Endodermal cell (in vitro differentiated cells): ENCODE measurements at regions not wholly inside any gene's neighbourhood (a gene's known extent, or its start where the extent isn't known, plus 50 kb on each side); places are given as distances from the start of the nearest gene placed in this dataset.

ENCODE experiments used
- DNase-seq: peaks from one replicate; pipeline ENCODE4 v3.0.0-alpha.2; 2017
- H3K27ac ChIP-seq: 2 replicates; pipeline ENCODE4 v1.5.1; 2013; ENCODE audit warnings: mild to moderate bottlenecking, low read depth, low read length, moderate library complexity
- H3K27me3 ChIP-seq: 2 replicates; pipeline ENCODE4 v1.6.1; 2013; ENCODE audit warnings: mild to moderate bottlenecking, low read length, moderate library complexity; ENCODE audit not compliant: insufficient read depth, control insufficient read depth, poor library complexity, severe bottlenecking
- H3K36me3 ChIP-seq: 2 replicates; pipeline ENCODE4 v1.7.0; 2013; ENCODE audit warnings: mild to moderate bottlenecking, low read length, moderate library complexity; ENCODE audit not compliant: control insufficient read depth, insufficient read depth
- H3K4me1 ChIP-seq: one replicate; pipeline ENCODE4 v1.7.0; 2013; ENCODE audit warnings: low read length; ENCODE audit not compliant: control insufficient read depth, insufficient read depth
- H3K4me3 ChIP-seq: 2 replicates; pipeline ENCODE4 v1.5.1; 2013; ENCODE audit warnings: mild to moderate bottlenecking, low read length, moderate library complexity
- H3K9ac ChIP-seq: 2 replicates; pipeline ENCODE4 v1.6.1; 2013; ENCODE audit warnings: mild to moderate bottlenecking, low read length, moderate library complexity; ENCODE audit not compliant: poor library complexity, severe bottlenecking; ENCODE audit errors: extremely low read depth
- H3K9me3 ChIP-seq: 2 replicates; pipeline ENCODE4 v1.6.1; 2013; ENCODE audit warnings: mild to moderate bottlenecking, low read length, moderate library complexity; ENCODE audit not compliant: control insufficient read depth
- H3K27ac Mint-ChIP-seq: 2 replicates; pipeline ENCODE4 v1.8.0; 2020; ENCODE audit warnings: mixed read lengths
- H3K27me3 Mint-ChIP-seq: 2 replicates; pipeline ENCODE4 v1.8.0; 2021; ENCODE audit warnings: mild to moderate bottlenecking, mixed read lengths; ENCODE audit not compliant: insufficient read depth
- H3K36me3 Mint-ChIP-seq: 2 replicates; pipeline ENCODE4 v1.8.0; 2020; ENCODE audit warnings: low read depth, mixed read lengths
- H3K4me1 Mint-ChIP-seq: 2 replicates; pipeline ENCODE4 v1.8.0; 2020; ENCODE audit warnings: mixed read lengths
- H3K4me3 Mint-ChIP-seq: 2 replicates; pipeline ENCODE4 v1.8.0; 2020; ENCODE audit warnings: mild to moderate bottlenecking, moderate library complexity, mixed read lengths
- H3K9me3 Mint-ChIP-seq: 2 replicates; pipeline ENCODE4 v1.8.0; 2020; ENCODE audit warnings: mild to moderate bottlenecking, mixed read lengths
- CTCF ChIP-seq: fragments of 200-600 bp; sonication (generic); conservative IDR thresholded peaks from 2 replicates; pipeline ENCODE4 v1.5.0; 2021; ENCODE audit warnings: antibody characterized with exemption, mild to moderate bottlenecking
- WGBS, 2 experiments: methylation state at CpG; one replicate each; pipeline versions ENCODE4 v1.1.5 to v1.1.7; 2013; ENCODE audit warnings: missing lambda C conversion rate in 2 of 2, mixed read lengths in 1 of 2; ENCODE audit not compliant: insufficient coverage in 1 of 2, insufficient read length in 1 of 2; 5-methylcytosine and 5-hydroxymethylcytosine counted together

- H3K4me1 ChIP-seq, result peaks cover 8% of the 10 kb centered on the region
- no peaks in the 10 kb centered on the region for H3K9me3 Mint-ChIP-seq
- no peak overlapping the region for H3K9ac ChIP-seq
- no peaks in the 10 kb centered on the region for H3K9me3 ChIP-seq
- no peaks in the 10 kb centered on the region for H3K36me3 ChIP-seq
- H3K4me3 Mint-ChIP-seq, result no peak overlapping the region
- no peak overlapping the region for H3K27ac Mint-ChIP-seq
- WGBS, 2 experiments, result 99% methylated on average over 3 of the region's 3 CpGs; no CpG with 5 or more reads in 1 of the 2 experiments
- peaks cover 50% of the 10 kb centered on the region for H3K27me3 ChIP-seq
- peaks cover 41% of the 10 kb centered on the region for H3K27me3 Mint-ChIP-seq
- H3K4me1 Mint-ChIP-seq, result peaks cover 13% of the 10 kb centered on the region
- TF ChIP-seq CTCF, result no peak
- DNase-seq, result no peak
- H3K36me3 Mint-ChIP-seq, result no peaks in the 10 kb centered on the region
- no peak overlapping the region for H3K4me3 ChIP-seq
- H3K27ac ChIP-seq, result no peak overlapping the region
Measured at GRCh38 chr3:152206243-152206760, 62.4 kb upstream of the MBNL1 start.

- no peaks in the 10 kb centered on the region for H3K9me3 ChIP-seq
- Mint-ChIP-seq H3K27me3 (peaks cover 50% of the 10 kb centered on the region), H3K4me3 (no peak overlapping the region), H3K27ac (no peak overlapping the region), H3K9me3 (no peaks in the 10 kb centered on the region), H3K4me1 (peaks cover 19% of the 10 kb centered on the region), H3K36me3 (no peaks in the 10 kb centered on the region)
- H3K4me1 ChIP-seq, result no peaks in the 10 kb centered on the region
- DNase-seq, result no peak
- H3K27me3 ChIP-seq, result peaks cover 61% of the 10 kb centered on the region
- WGBS, 2 experiments, result 89 to 91% methylated on average over 2 of the region's 2 CpGs
- no peaks in the 10 kb centered on the region for H3K36me3 ChIP-seq
- H3K9ac ChIP-seq, result no peak overlapping the region
- no peak overlapping the region for H3K4me3 ChIP-seq
- no peak overlapping the region for H3K27ac ChIP-seq
- TF ChIP-seq CTCF, result no peak
Measured at GRCh38 chr3:152208439-152208838, 60.3 kb upstream of the MBNL1 start.

GRCh38 chr3:152209060-152209459 is 59.7 kb upstream of the MBNL1 start:
- H3K9me3 ChIP-seq, result no peaks in the 10 kb centered on the region

More at GRCh38 chr3:152209060-152209459, 59.7 kb upstream of the MBNL1 start:
- TF ChIP-seq CTCF, result no peak
- Histone ChIP-seq H3K4me3 (no peak overlapping the region), H3K9ac (no peak overlapping the region), H3K27ac (no peak overlapping the region), H3K27me3 (peaks cover 64% of the 10 kb centered on the region), H3K36me3 (no peaks in the 10 kb centered on the region), H3K4me1 (no peaks in the 10 kb centered on the region)
- H3K4me3 Mint-ChIP-seq, result no peak overlapping the region
- no peaks in the 10 kb centered on the region for H3K36me3 Mint-ChIP-seq
- H3K4me1 Mint-ChIP-seq, result peaks cover 20% of the 10 kb centered on the region
- no peak overlapping the region for H3K27ac Mint-ChIP-seq
- DNase-seq, result no peak
- H3K27me3 Mint-ChIP-seq, result peaks cover 56% of the 10 kb centered on the region
- H3K9me3 Mint-ChIP-seq, result no peaks in the 10 kb centered on the region
- 92% methylated on average over 2 of the region's 2 CpGs; no CpG with 5 or more reads in 1 of the 2 experiments for WGBS, 2 experiments
